ENCODE measurements at regions not wholly inside any gene's neighbourhood (a gene's known extent, or its start where the extent isn't known, plus 50 kb on each side); places are given as distances from the start of the nearest gene placed in this dataset.
"Not testable (repeated sequence)": the region's sequence is repeated elsewhere in the genome, so short reads cannot be mapped to it uniquely, and the experiment has no call there.

- DNase-seq (no peak), ATAC-seq (ENCODE audit: poor library complexity) (no peak)
- intact Hi-C loops (cut with DNase I), result no loop called here
Measured at GRCh38 chr10:131363416-131363815, 51.9 kb upstream of the TCERG1L start.

- ATAC-seq (ENCODE audit: poor library complexity), result no peak
- no peak for DNase-seq
- intact Hi-C loops (cut with DNase I), result no loop called here
Measured at GRCh38 chr10:131371571-131371970, 60.0 kb upstream of the TCERG1L start.

- no peak for ATAC-seq (ENCODE audit: poor library complexity)
- DNase-seq, result no peak
- intact Hi-C loops (cut with DNase I), result no loop called here
Measured at GRCh38 chr10:131381576-131381975, 70.1 kb upstream of the TCERG1L start.

GRCh38 chr10:131385161-131385872 lies 73.8 kb upstream of the TCERG1L start:
- intact Hi-C loops (cut with DNase I); ATAC-seq (ENCODE audit: poor library complexity): not testable (repeated sequence)

GRCh38 chr10:131387018-131387529 lies 75.6 kb upstream of the TCERG1L start:
- intact Hi-C loops (cut with DNase I), result no loop called here
- ATAC-seq (ENCODE audit: poor library complexity), result no peak
- no peak for DNase-seq

More at GRCh38 chr10:131385161-131385872, 73.8 kb upstream of the TCERG1L start:
- not testable (repeated sequence) for DNase-seq

GRCh38 chr10:131391936-131392335 lies 80.4 kb upstream of the TCERG1L start:
- DNase-seq (no peak), ATAC-seq (ENCODE audit: poor library complexity) (no peak)
- intact Hi-C loops (cut with DNase I), result no loop called here

- DNase-seq (no peak), ATAC-seq (ENCODE audit: poor library complexity) (no peak)
- intact Hi-C loops (cut with DNase I), result no loop called here
Measured at GRCh38 chr10:131396121-131397050, 84.9 kb upstream of the TCERG1L start.

GRCh38 chr10:131398166-131398565 lies 86.6 kb upstream of the TCERG1L start:
- no peak for ATAC-seq (ENCODE audit: poor library complexity)
- no peak for DNase-seq
- intact Hi-C loops (cut with DNase I), result no loop called here

- no peak for ATAC-seq (ENCODE audit: poor library complexity)
- no peak for DNase-seq
Measured at GRCh38 chr10:131399981-131400380, 88.5 kb upstream of the TCERG1L start.

GRCh38 chr10:131400513-131400912 lies 89.0 kb upstream of the TCERG1L start:
- DNase-seq, result no peak
- intact Hi-C loops (cut with DNase I), result no loop called here
- ATAC-seq (ENCODE audit: poor library complexity), result no peak

More at GRCh38 chr10:131399981-131400380, 88.5 kb upstream of the TCERG1L start:
- intact Hi-C loops (cut with DNase I), result no loop called here

- intact Hi-C loops (cut with DNase I), result no loop called here
- DNase-seq (no peak), ATAC-seq (ENCODE audit: poor library complexity) (no peak)
Measured at GRCh38 chr10:131402771-131403650, 91.5 kb upstream of the TCERG1L start.

- DNase-seq, result no peak
- no peak for ATAC-seq (ENCODE audit: poor library complexity)
- intact Hi-C loops (cut with DNase I), result no loop called here
Measured at GRCh38 chr10:131403936-131404335, 92.4 kb upstream of the TCERG1L start.

- no peak for DNase-seq
- intact Hi-C loops (cut with DNase I), result no loop called here
- no peak for ATAC-seq (ENCODE audit: poor library complexity)
Measured at GRCh38 chr10:131404886-131405285, 93.4 kb upstream of the TCERG1L start.

GRCh38 chr10:131406676-131407392 lies 95.3 kb upstream of the TCERG1L start:
- intact Hi-C loops (cut with DNase I), result no loop called here
- ATAC-seq (ENCODE audit: poor library complexity) (no peak), DNase-seq (no peak)

- no peak for DNase-seq
- ATAC-seq (ENCODE audit: poor library complexity), result no peak
- intact Hi-C loops (cut with DNase I), result no loop called here
Measured at GRCh38 chr10:131418681-131419080, 107.2 kb upstream of the TCERG1L start.

GRCh38 chr10:131419797-131420196 lies 108.3 kb upstream of the TCERG1L start:
- DNase-seq (no peak), ATAC-seq (ENCODE audit: poor library complexity) (no peak)
- intact Hi-C loops (cut with DNase I), result no loop called here

- intact Hi-C loops (cut with DNase I), result no loop called here
- ATAC-seq (ENCODE audit: poor library complexity) (no peak), DNase-seq (no peak)
Measured at GRCh38 chr10:131420867-131421266, 109.3 kb upstream of the TCERG1L start.

- ATAC-seq (ENCODE audit: poor library complexity) (no peak), DNase-seq (no peak)
- intact Hi-C loops (cut with DNase I), result no loop called here
Measured at GRCh38 chr10:131421381-131421780, 109.9 kb upstream of the TCERG1L start.
